GM23338 (cell line): ENCODE measurements at regions not wholly inside any gene's neighbourhood (a gene's known extent, or its start where the extent isn't known, plus 50 kb on each side); places are given as distances from the start of the nearest gene placed in this dataset.

Experiments used
- ATAC-seq: fragments of 200-7000 bp; cut with Tn5 transposase; 3 replicates; pipeline ENCODE4 v1.9.1; 2020
- DNase-seq: peaks from one replicate; pipeline ENCODE4 v3.0.0-alpha.2; 2015; ENCODE audit warnings: low spot score
- H2AFZ ChIP-seq: fragments of 200-600 bp; sonication (generic); 2 replicates; pipeline ENCODE4 v1.8.0; 2016; ENCODE audit warnings: antibody characterized with exemption, mild to moderate bottlenecking, moderate library complexity
- H3F3A ChIP-seq: fragments of 200-600 bp; sonication (generic); replicated peaks from 2 replicates; pipeline ENCODE4 v1.8.0; 2017; ENCODE audit warnings: antibody characterized with exemption, mixed run types, low read depth
- H3K27ac ChIP-seq: fragments of 200-600 bp; sonication (generic); 2 replicates; pipeline ENCODE4 v1.6.1; 2016; ENCODE audit warnings: low read depth
- H3K27me3 ChIP-seq: fragments of 200-600 bp; sonication (generic); 2 replicates; pipeline ENCODE4 v1.8.0; 2016; ENCODE audit warnings: mild to moderate bottlenecking, mixed run types, moderate library complexity; ENCODE audit not compliant: insufficient read depth
- H3K36me3 ChIP-seq: fragments of 200-600 bp; sonication (generic); 2 replicates; pipeline ENCODE4 v1.8.0; 2016; ENCODE audit warnings: mild to moderate bottlenecking; ENCODE audit not compliant: insufficient read depth
- H3K4me1 ChIP-seq: fragments of 200-600 bp; sonication (generic); 2 replicates; pipeline ENCODE4 v1.8.0; 2016; ENCODE audit warnings: mild to moderate bottlenecking, moderate library complexity; ENCODE audit not compliant: insufficient read depth
- H3K4me2 ChIP-seq: fragments of 200-600 bp; sonication (generic); 2 replicates; pipeline ENCODE4 v1.7.1; 2017; ENCODE audit warnings: mixed run types
- H3K4me3 ChIP-seq: fragments of 200-600 bp; sonication (generic); 2 replicates; pipeline ENCODE4 v1.6.1; 2016; ENCODE audit warnings: mixed run types
- H3K79me2 ChIP-seq: fragments of 200-600 bp; sonication (generic); replicated peaks from 2 replicates; pipeline ENCODE4 v1.8.0; 2017; ENCODE audit warnings: mild to moderate bottlenecking; ENCODE audit not compliant: insufficient read depth
- H3K9me2 ChIP-seq: fragments of 200-600 bp; sonication (generic); 2 replicates; pipeline ENCODE4 v1.8.0; 2017; ENCODE audit not compliant: insufficient read depth
- H4K20me1 ChIP-seq: fragments of 200-600 bp; sonication (generic); replicated peaks from 2 replicates; pipeline ENCODE4 v1.8.0; 2017; ENCODE audit warnings: mild to moderate bottlenecking; ENCODE audit not compliant: insufficient read depth
- H3K27ac Mint-ChIP-seq: 2 replicates; pipeline ENCODE4 v1.8.0; 2020; ENCODE audit warnings: inconsistent platforms, mild to moderate bottlenecking, moderate library complexity, mixed read lengths
- H3K27me3 Mint-ChIP-seq: 3 replicates; pipeline ENCODE4 v1.8.0; 2022; ENCODE audit warnings: low read depth, mild to moderate bottlenecking, moderate library complexity, mixed read lengths, inconsistent platforms; ENCODE audit not compliant: insufficient read depth, poor library complexity
- H3K36me3 Mint-ChIP-seq: 3 replicates; pipeline ENCODE4 v1.8.0; 2021; ENCODE audit warnings: low read depth, mild to moderate bottlenecking, inconsistent platforms, moderate library complexity, mixed read lengths
- H3K4me1 Mint-ChIP-seq: 3 replicates; pipeline ENCODE4 v1.8.0; 2020; ENCODE audit warnings: mild to moderate bottlenecking, inconsistent platforms, mixed read lengths
- H3K4me3 Mint-ChIP-seq: 3 replicates; pipeline ENCODE4 v1.8.0; 2021; ENCODE audit warnings: moderate library complexity, mild to moderate bottlenecking, inconsistent platforms, mixed read lengths
- H3K9me3 Mint-ChIP-seq: 3 replicates; pipeline ENCODE4 v1.8.0; 2020; ENCODE audit warnings: moderate library complexity, mild to moderate bottlenecking, inconsistent platforms, mixed read lengths
- CREB1 ChIP-seq: fragments of 250-450 bp; sonication (Bioruptor Pico); IDR thresholded peaks from 2 replicates; pipeline ENCODE4 v1.5.0; 2020; ENCODE audit warnings: low read depth, mild to moderate bottlenecking, moderate library complexity
- CTCF ChIP-seq, 2 experiments: fragments of 200-600 bp in 1 of 2; sonication (generic) in 1 of 2; conservative IDR thresholded peaks; 2 replicates each; pipeline versions ENCODE4 v1.5.1 to v1.6.1; 2016 to 2017; ENCODE audit warnings: antibody characterized with exemption in 2 of 2, low read depth in 2 of 2, mild to moderate bottlenecking in 2 of 2, moderate library complexity in 1 of 2
- ETS1 ChIP-seq: IDR thresholded peaks from 2 replicates; pipeline ENCODE4 v1.6.1; 2016; ENCODE audit warnings: antibody characterized with exemption
- EZH2 ChIP-seq: fragments of 200-600 bp; sonication (generic); IDR thresholded peaks from one replicate; pipeline ENCODE4 v1.8.0; 2017; ENCODE audit warnings: antibody characterized with exemption, mild to moderate bottlenecking, low read depth; ENCODE audit not compliant: unreplicated experiment
- EZH2phosphoT487 ChIP-seq: fragments of 200-600 bp; sonication (generic); IDR thresholded peaks from one replicate; pipeline ENCODE4 v1.8.1; 2018; ENCODE audit warnings: antibody characterized with exemption; ENCODE audit not compliant: unreplicated experiment
- JUNB ChIP-seq: IDR thresholded peaks from one replicate; pipeline ENCODE4 v1.6.1; 2016; ENCODE audit warnings: antibody characterized with exemption; ENCODE audit not compliant: unreplicated experiment
- NANOG ChIP-seq: IDR thresholded peaks from 2 replicates; pipeline ENCODE4 v1.6.1; 2016; ENCODE audit warnings: antibody characterized with exemption, borderline replicate concordance
- POLR2AphosphoS5 ChIP-seq: IDR thresholded peaks from 2 replicates; pipeline ENCODE4 v1.6.1; 2016; ENCODE audit warnings: antibody characterized with exemption, low read depth
- REST ChIP-seq: IDR thresholded peaks from one replicate; pipeline ENCODE4 v1.6.1; 2018; ENCODE audit warnings: antibody characterized with exemption; ENCODE audit not compliant: unreplicated experiment
- STAT1 ChIP-seq: IDR thresholded peaks from one replicate; pipeline ENCODE4 v1.6.1; 2016; ENCODE audit warnings: antibody characterized with exemption; ENCODE audit not compliant: unreplicated experiment
- ZNF114 ChIP-seq: fragments of 250-450 bp; sonication (Bioruptor Pico); IDR thresholded peaks from 2 replicates; pipeline ENCODE4 v1.5.0; 2020; ENCODE audit warnings: mild to moderate bottlenecking, moderate library complexity
- ZNF331 ChIP-seq: fragments of 250-450 bp; sonication (Bioruptor Pico); IDR thresholded peaks from 2 replicates; pipeline ENCODE4 v1.5.0; 2020; ENCODE audit warnings: low read depth, mild to moderate bottlenecking, moderate library complexity
- ZNF462 ChIP-seq: fragments of 250-450 bp; sonication (Bioruptor Pico); IDR thresholded peaks from 2 replicates; pipeline ENCODE4 v1.5.0; 2020; ENCODE audit warnings: mild to moderate bottlenecking, moderate library complexity

GRCh38 chr4:147370881-147371280, 110.0 kb upstream of the EDNRA start:
- H3K36me3 Mint-ChIP-seq = peaks cover 16% of the 10 kb centered on the region; the same call in 2 of the 3 replicates
- H3K27ac Mint-ChIP-seq = no peak overlapping the region
- Histone ChIP-seq H3K9me2 (no peaks in the 10 kb centered on the region; the same call in 1 of the 2 replicates), H3K27me3 (no peaks in the 10 kb centered on the region), H3K27ac (no peak overlapping the region), H3K36me3 (peaks cover 5% of the 10 kb centered on the region; the same call in 1 of the 2 replicates), H3F3A (no peaks in the 10 kb centered on the region), H4K20me1 (no peaks in the 10 kb centered on the region), H3K4me3 (no peak overlapping the region), H3K79me2 (no peaks in the 10 kb centered on the region), H2AFZ (no peak overlapping the region), H3K4me2 (no peak overlapping the region), H3K4me1 (no peaks in the 10 kb centered on the region)
- H3K4me1 Mint-ChIP-seq = no peaks in the 10 kb centered on the region
- TF ChIP-seq EZH2 (no peak), ZNF331 (CRISPR knock-in tag) (no peak), EZH2phosphoT487 (no peak), STAT1 (no peak), CTCF (conservative IDR thresholded peaks at IDR 0.05; ENCODE audit: low read depth in 2 of 2) (no peak), ZNF114 (CRISPR knock-in tag) (no peak), ZNF462 (CRISPR knock-in tag) (no peak), CREB1 (no peak), NANOG (no peak), REST (no peak), JUNB (no peak), ETS1 (no peak), POLR2AphosphoS5 (no peak)
- no peaks in the 10 kb centered on the region for H3K27me3 Mint-ChIP-seq
- H3K4me3 Mint-ChIP-seq = no peak overlapping the region
- peaks cover 26% of the 10 kb centered on the region; the same call in 2 of the 3 replicates for H3K9me3 Mint-ChIP-seq
- ATAC-seq (no peak), DNase-seq (no peak)
